T1000 (cell line): ENCODE measurements at regions not wholly inside any gene's neighbourhood (a gene's known extent, or its start where the extent isn't known, plus 50 kb on each side); places are given as distances from the start of the nearest gene placed in this dataset.
"Not testable (repeated sequence)": the region's sequence is repeated elsewhere in the genome, so short reads cannot be mapped to it uniquely, and the experiment has no call there.

Source experiments
- DNase-seq: peaks from one replicate; lab custom pipeline; 2025; ENCODE audit warnings: mixed read lengths; lab: John Stamatoyannopoulos, UW

GRCh38 chr6:140772576-140772975, 1360.1 kb upstream of the GJE1 start:
- DNase-seq = no peak

- no peak for DNase-seq
Observed at GRCh38 chr6:140768133-140768532, 1364.6 kb upstream of the GJE1 start.

- DNase-seq = no peak
Observed at GRCh38 chr6:140766999-140767398, 1365.7 kb upstream of the GJE1 start.

GRCh38 chr6:140758169-140758877, 1374.4 kb upstream of the GJE1 start:
- DNase-seq = no peak

GRCh38 chr6:140752234-140752633, 1377.8 kb upstream of the CITED2 start:
- no peak for DNase-seq

GRCh38 chr6:140747114-140747513, 1372.7 kb upstream of the CITED2 start:
- DNase-seq = no peak

GRCh38 chr6:140744659-140745320, 1370.3 kb upstream of the CITED2 start:
- DNase-seq = peak; percentile 20

GRCh38 chr6:140736231-140736630, 1361.8 kb upstream of the CITED2 start:
- DNase-seq = no peak

GRCh38 chr6:140732991-140733390, 1358.5 kb upstream of the CITED2 start:
- DNase-seq = no peak

- no peak for DNase-seq
Observed at GRCh38 chr6:140732155-140732554, 1357.7 kb upstream of the CITED2 start.

- DNase-seq = no peak
Observed at GRCh38 chr6:140731741-140732140, 1357.3 kb upstream of the CITED2 start.

GRCh38 chr6:140729521-140729920, 1355.1 kb upstream of the CITED2 start:
- DNase-seq = no peak

- DNase-seq = no peak
Observed at GRCh38 chr6:140718021-140718420, 1343.6 kb upstream of the CITED2 start.

- DNase-seq = no peak
Observed at GRCh38 chr6:140713495-140713894, 1339.0 kb upstream of the CITED2 start.

- no peak for DNase-seq
Observed at GRCh38 chr6:140711019-140711613, 1336.7 kb upstream of the CITED2 start.

GRCh38 chr6:140708441-140708840, 1334.0 kb upstream of the CITED2 start:
- no peak for DNase-seq

GRCh38 chr6:140704008-140704407, 1329.6 kb upstream of the CITED2 start:
- not testable (repeated sequence) for DNase-seq

- no peak for DNase-seq
Observed at GRCh38 chr6:140697585-140697984, 1323.1 kb upstream of the CITED2 start.

- no peak for DNase-seq
Observed at GRCh38 chr6:140684776-140685550, 1310.5 kb upstream of the CITED2 start.

GRCh38 chr6:140677781-140678528, 1303.5 kb upstream of the CITED2 start:
- no peak for DNase-seq

- DNase-seq = no peak
Observed at GRCh38 chr6:140671926-140672325, 1297.5 kb upstream of the CITED2 start.

GRCh38 chr6:140670021-140670420, 1295.6 kb upstream of the CITED2 start:
- DNase-seq = no peak
